PFSK-1 (cell line): ENCODE measurements at regions not wholly inside any gene's neighbourhood (a gene's known extent, or its start where the extent isn't known, plus 50 kb on each side); places are given as distances from the start of the nearest gene placed in this dataset.

Experiments used
- REST ChIP-seq, 2 experiments: IDR thresholded peaks; 2 replicates each; pipeline versions ENCODE4 v1.6.1 to v1.8.0; 2011 to 2012; ENCODE audit warnings: low read depth in 2 of 2, low read length in 2 of 2, control low read depth in 1 of 2, inconsistent platforms in 1 of 2, mild to moderate bottlenecking in 1 of 2, moderate library complexity in 1 of 2; ENCODE audit not compliant: insufficient read depth in 1 of 2
- SIN3A ChIP-seq: IDR thresholded peaks from 2 replicates; pipeline ENCODE4 v1.6.1; 2012; ENCODE audit warnings: mild to moderate bottlenecking, low read length, moderate library complexity, borderline replicate concordance; ENCODE audit not compliant: insufficient read depth

GRCh38 chr4:72828864-72829263 is 240.7 kb downstream of the COX18 start:
- TF ChIP-seq REST (IDR thresholded peaks at IDR 0.05; ENCODE audit: insufficient read depth in 1 of 2, low read depth in 2 of 2, low read length in 2 of 2) (no peak), SIN3A (no peak)
